Fibroblast of pulmonary artery (primary cell): ENCODE measurements at regions not wholly inside any gene's neighbourhood (a gene's known extent, or its start where the extent isn't known, plus 50 kb on each side); places are given as distances from the start of the nearest gene placed in this dataset.

Experiments
- DNase-seq: peaks from one replicate; pipeline ENCODE4 v3.0.0-alpha.2; 2010; ENCODE audit warnings: low read depth
- H3K4me3 ChIP-seq: replicated peaks from 2 replicates; pipeline ENCODE4 v1.5.1; 2011; ENCODE audit warnings: low read depth, mild to moderate bottlenecking, control low read depth, low read length, moderate library complexity
- CTCF ChIP-seq: IDR thresholded peaks from 2 replicates; pipeline ENCODE4 v1.5.1; 2011; ENCODE audit warnings: mild to moderate bottlenecking, control low read depth, low read length, inconsistent platforms; ENCODE audit errors: missing control alignments

- no peak overlapping the region for H3K4me3 ChIP-seq
- no peak for DNase-seq
- no peak for TF ChIP-seq CTCF
Observed at GRCh38 chr22:47772864-47773263, 1010.4 kb downstream of the TBC1D22A start.

- DNase-seq, result no peak
- TF ChIP-seq CTCF, result no peak
- H3K4me3 ChIP-seq, result no peak overlapping the region
Observed at GRCh38 chr22:47769652-47770051, 1007.2 kb downstream of the TBC1D22A start.

GRCh38 chr22:47768027-47768426, 1005.6 kb downstream of the TBC1D22A start:
- H3K4me3 ChIP-seq, result no peak overlapping the region
- no peak for TF ChIP-seq CTCF
- no peak for DNase-seq

GRCh38 chr22:47767403-47767802, 1005.0 kb downstream of the TBC1D22A start:
- no peak for DNase-seq
- no peak overlapping the region for H3K4me3 ChIP-seq
- TF ChIP-seq CTCF, result no peak

- no peak for TF ChIP-seq CTCF
- no peak for DNase-seq
- H3K4me3 ChIP-seq, result no peak overlapping the region
Observed at GRCh38 chr22:47765757-47766156, 1003.3 kb downstream of the TBC1D22A start.

GRCh38 chr22:47762141-47762540, 999.7 kb downstream of the TBC1D22A start:
- TF ChIP-seq CTCF, result no peak
- DNase-seq, result no peak
- H3K4me3 ChIP-seq, result no peak overlapping the region

- H3K4me3 ChIP-seq, result no peak overlapping the region
- DNase-seq, result no peak
- TF ChIP-seq CTCF, result no peak
Observed at GRCh38 chr22:47759909-47760308, 997.5 kb downstream of the TBC1D22A start.
